ENCODE measurements at regions not wholly inside any gene's neighbourhood (a gene's known extent, or its start where the extent isn't known, plus 50 kb on each side); places are given as distances from the start of the nearest gene placed in this dataset.

DNA sequence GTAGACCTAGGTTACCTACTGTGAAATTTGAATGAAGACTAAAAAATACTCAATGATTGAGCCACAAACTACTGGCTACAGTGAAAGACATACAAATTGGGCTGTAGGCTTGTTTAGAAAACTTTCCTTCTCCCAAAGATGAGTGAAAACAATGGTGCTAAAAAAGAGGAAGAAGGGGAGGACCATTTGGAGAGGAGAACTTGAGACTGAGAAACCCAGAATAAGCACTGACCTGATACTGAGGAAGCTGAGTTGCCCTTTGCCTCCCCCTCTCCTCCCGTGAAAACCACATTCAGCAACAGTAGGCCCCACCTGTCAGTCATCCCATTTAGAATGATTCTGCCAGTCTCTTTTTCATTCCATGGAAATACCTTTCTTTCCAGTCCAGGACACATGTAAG is 484.0 kb upstream of the TGFBR2 start:
- no peak for DNase-seq

- DNase-seq = no peak
These were observed 483.2 kb upstream of the TGFBR2 start for GRCh38 chr3:30123224-30123623.

- DNase-seq = no peak
These were observed 482.6 kb upstream of the TGFBR2 start for GRCh38 chr3:30123755-30124154.

DNA sequence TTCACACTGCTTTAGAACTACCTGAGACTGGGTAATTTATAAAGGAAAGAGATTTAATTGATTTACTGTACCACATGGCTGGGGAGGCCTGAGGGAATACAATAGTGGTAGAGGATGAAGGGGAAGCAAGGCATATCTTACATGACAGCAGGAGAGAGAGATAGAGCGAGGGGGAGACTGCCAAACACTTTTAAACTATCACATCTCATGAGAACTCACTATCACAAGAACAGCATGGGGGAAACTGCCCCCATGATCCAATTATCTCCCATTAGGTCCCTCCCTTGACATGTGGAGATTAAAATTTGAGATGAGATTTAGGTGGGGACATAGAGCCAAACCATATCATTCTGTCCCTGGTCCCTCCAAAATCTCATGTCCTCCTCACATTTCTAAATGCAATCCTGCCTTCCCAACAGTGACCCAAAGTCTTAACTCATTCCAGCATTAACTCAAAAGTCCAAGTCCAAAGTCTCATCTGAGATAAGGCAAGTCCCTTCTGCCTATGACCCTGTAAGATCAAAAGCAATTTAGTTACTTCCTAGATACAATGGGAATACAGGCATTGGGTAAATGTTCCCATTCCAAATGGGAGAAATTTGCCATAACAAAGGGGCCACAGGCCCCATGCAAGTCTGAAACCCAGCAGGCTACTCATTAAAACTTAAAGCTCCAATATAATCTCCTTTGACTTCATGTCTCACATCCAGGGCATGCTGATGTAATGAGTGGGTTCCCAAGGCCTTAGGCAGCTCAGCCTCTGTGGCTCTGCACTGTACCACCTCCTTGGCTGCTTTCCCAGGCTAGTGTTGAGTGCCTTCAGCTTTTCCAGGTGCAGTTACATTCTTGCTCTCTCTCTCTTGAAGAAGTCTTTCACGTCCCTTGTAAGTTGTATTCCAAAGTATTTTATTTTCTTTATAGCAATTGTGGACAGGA is 481.7 kb upstream of the TGFBR2 start:
- no peak for DNase-seq

- no peak for DNase-seq
These were observed 476.6 kb upstream of the TGFBR2 start for GRCh38 chr3:30129765-30130164.

GRCh38 chr3:30130391-30130790 is 476.0 kb upstream of the TGFBR2 start:
- no peak for DNase-seq

DNA sequence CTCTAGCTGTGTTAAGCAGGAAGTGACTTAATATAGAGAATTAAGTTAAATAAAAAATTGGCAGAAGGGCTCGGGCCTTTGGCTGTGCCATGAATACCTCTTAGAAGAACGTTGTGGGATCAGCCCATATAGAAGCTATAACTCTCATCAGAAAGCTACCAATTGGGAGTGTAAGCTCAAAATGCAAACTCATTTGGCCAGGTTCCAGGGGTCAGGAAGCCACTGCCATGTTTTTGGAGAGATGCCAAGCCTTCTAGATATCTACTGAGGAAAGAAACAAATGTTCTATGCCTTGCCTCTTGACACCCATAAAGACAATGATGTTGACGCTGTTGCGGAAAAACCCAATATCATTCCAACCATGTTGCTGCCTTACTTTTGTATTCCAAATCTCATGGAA is 475.2 kb upstream of the TGFBR2 start:
- no peak for DNase-seq

DNA sequence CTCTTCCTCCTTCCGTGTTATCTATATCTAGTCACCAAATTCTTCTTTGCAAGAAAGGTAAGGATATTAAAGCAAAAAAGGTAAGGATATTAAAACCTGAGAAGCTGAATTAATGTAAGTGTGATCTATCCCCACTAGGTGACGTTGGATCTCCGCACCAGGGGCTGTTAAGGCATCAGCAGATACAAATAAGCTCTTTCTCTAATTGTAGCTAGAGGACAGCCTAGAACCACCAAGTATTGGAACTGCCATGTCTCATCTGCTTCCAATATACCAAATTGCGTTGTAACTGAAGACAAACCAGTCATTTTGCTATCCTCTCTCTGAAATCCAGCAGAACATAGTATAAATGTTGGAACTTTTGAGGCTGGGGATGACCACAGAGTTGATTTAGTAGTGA is 471.2 kb upstream of the TGFBR2 start:
- no peak for DNase-seq

GRCh38 chr3:30139283-30139682 is 467.1 kb upstream of the TGFBR2 start:
- no peak for DNase-seq

DNA sequence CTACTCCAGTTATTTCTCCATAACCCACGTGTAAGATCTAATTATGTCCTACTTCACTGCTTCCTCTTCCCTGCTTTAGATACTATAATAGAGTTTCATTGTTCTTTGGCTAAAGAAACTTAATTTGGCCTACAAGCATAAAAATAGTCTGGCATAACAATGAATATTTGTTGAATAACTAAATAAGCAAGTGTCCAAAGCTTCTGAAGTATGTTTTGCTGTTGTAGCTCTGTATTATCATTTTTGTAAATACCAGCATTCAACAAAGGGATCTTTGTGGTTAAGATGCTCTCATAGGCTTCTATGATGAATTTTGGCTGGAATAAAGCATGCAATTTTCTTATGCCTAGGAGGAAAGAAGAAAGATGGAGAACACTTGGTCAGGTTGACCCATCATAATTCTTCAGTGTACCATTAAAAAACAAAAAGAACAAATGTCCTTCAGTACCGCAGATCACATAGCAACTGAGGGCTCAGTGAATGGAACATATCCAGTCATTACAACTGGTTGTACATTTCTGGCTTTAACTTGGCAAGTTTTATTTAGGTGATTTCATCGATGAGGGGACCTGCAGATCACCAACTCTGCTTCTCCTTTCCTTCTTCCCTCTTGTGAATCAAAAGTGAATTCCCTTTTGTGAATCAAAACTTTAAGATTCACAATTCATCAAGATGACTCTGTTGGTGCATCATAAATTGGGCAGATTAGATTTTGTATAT is 465.9 kb upstream of the TGFBR2 start:
- DNase-seq = no peak

DNA sequence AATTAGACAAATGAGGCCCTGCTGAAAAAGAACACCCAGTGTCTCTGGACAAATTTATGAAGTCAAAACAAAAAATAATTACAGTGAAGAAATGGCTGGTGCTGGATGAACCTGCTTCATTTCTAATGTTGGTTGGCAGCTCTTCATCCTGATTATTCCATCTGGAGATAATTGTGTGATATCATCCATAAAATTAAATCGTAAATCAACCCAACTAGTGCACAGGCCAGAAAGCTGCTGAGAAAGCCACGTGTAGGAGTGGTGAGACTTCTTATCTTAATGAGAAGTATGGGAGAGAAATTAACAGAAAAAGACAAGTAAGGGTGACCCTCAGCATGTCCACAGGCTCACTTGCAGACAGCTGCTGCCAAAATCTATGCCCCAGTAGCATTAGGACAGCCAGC is 465.2 kb upstream of the TGFBR2 start:
- DNase-seq = no peak

DNA sequence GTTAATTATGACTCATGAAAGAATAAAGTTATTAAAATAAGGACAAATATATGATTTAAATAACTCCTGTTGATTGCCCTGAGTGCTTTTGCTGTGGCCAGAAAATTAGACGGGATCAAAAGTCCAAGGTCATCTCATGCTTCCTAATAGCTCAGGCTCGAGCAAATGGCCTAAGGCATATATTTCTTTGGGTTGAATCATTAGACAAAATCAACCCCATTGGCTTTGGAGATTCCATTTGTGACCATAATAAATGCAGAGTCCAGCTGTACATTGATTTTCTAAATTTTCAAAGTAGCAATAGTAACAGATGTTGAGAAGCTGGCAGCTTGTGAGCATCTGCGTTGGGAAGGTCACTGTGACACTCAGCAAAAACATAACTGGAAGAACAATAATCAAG is 464.5 kb upstream of the TGFBR2 start:
- DNase-seq = no peak

DNA sequence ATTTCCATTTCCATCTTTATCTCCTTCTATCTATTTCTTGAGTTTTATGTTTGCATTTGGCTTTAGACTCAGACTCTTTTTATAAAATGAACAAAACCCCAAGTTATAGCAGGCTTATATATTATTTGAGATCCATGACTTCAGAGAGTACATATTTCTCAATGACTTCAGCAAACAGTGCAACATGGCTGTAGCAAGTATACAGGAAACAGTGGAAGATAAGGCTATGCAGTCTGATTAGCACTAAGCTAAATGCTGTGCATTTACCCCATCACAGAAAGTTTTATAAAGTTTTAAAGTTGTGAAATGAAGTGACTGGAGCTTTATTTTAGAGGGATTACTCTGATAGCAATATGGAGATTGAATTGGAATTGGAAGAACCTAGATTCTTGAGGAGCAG is 463.5 kb upstream of the TGFBR2 start:
- DNase-seq = no peak

GRCh38 chr3:30145281-30145680 is 461.1 kb upstream of the TGFBR2 start:
- DNase-seq = no peak

- no peak for DNase-seq
These were observed 459.4 kb upstream of the TGFBR2 start for GRCh38 chr3:30146978-30147377.

GRCh38 chr3:30154853-30155252 is 451.5 kb upstream of the TGFBR2 start:
- no peak for DNase-seq

DNA sequence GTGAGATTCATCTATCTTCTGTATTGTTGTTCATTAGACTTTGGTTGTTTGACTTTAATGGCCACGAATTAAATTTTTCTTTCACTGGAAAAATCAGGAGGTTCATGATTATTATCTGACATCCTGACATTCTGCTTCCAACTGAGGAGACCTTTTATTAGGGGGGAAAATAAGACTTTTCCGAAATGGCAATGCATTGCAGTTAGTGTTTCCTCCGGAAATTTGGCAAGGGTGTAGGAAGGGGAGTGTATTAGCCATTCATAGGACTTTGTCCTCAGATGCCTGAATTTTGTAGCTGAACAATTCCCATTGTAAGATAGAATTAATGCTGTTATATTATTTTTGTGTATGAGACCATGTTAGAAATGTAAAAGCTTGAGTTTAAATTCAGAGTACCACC is 450.6 kb upstream of the TGFBR2 start:
- DNase-seq = no peak

DNA sequence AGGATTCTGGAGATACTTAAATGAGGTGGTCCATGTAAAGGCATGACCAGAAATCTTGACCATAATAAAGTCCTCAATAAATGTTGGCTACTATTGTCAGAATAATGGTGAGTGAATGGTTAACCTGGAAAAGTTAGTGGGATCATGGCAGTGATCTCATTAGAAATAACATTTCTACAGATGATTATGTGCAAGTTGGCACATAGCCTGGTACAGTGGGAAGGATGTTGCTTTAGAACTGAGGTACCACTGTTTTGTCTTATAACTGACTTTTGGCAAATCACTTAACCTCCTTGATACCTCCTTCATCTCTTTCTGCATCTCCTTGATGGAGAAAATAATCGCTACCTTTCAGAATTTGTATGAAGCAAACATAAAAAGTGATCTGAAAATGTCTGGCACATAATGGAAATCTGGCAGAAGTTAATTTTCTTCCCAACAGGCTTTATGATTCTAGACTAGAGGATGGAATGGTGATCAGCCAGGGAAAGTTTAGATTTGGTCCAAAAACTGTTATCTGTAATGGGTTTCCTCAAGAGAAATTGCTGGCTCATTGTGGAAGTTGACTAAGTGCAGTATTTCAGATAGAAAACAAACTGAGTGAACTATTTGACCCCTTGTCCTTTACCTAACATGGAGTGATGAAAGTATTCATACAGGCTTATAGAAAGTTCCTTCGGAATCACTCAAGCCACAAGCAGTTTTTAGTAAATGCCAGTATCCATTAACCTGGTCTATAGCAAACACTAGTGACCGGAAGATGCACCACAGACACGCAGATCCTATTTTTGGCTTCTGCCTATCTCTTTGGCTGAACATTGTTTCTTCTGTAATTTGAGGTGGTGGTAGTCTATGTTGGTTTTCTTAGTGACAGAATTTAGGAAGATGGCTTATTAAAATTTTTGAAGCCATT is 449.6 kb upstream of the TGFBR2 start:
- DNase-seq = no peak

DNA sequence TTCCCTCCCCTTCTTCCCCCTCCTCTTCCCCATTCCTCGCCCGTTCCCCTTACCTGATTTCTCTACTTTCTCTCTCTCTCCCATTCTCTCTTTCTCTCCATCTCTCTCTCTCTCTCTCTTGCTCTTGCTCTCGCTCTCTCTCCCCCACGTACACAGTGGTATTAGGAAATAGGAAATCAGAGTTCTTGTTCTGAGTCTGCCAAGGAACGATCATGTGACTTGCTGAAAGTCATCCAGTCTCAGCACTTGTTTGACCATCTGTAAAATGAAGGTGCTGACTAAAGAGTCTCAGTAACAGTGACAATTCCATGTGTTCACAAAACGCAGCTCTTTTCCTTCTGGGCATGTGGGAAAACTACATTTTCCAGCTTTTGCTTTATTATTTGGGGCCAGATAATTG is 445.0 kb upstream of the TGFBR2 start:
- DNase-seq = no peak

DNA sequence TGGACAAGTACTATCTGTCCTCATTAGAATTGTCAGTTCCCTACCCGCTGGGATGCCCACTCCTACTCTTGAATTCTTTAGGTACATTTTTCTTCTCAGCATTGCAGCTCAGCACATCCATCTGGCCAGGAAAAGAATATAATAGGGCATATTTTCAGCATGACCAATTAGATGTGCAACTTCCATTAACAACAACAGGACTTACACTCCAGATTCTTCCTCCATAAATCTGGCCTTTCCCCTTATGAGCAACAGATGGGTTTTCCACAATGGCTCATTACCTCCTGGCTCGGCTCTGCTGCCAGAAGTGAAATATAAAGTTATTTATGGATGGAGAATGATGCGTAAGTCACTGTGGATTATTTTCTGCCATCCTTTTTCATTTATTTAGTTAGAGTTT is 443.8 kb upstream of the TGFBR2 start:
- DNase-seq = no peak

DNA sequence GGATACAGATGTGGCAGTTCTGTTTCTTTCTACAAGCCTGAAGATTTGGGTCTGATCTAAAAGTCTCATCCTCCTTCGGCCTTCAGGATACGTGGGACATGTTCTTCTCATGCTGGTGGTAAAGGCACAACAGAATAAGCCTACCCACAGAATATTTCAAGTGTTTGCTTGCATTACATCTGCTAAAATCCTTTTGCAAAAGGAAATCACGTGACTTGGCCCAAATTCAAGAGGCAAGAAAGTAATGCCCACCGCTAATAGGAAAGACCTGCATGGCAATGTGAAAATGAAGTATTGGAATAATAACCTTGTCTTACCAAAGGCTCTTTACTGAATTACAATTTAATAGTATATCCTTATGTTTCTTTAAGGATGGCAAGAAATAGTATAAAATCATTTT is 439.9 kb upstream of the TGFBR2 start:
- no peak for DNase-seq

DNA sequence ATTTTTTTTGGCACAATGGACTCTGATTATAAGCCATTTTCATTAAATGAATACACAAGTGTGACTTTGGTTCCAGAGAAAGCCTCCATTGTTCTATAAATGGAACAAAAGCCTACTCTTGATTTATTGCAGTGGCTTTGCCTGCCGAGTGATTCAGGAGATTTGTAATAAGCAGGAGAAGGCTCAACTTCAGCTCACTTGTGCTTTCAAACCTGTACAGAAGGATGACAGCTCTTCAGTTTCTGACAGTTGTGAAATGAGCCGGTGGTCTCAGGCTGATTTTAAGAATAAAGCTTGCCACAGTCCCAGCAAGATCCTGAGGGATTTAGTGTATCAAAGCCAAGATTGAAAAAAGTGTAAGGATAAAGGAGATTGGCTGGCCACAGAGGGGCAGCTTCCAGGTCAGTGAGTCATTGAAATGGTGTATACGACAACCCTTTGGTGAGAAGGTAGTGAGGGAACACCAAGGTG is 438.8 kb upstream of the TGFBR2 start:
- no peak for DNase-seq

DNA sequence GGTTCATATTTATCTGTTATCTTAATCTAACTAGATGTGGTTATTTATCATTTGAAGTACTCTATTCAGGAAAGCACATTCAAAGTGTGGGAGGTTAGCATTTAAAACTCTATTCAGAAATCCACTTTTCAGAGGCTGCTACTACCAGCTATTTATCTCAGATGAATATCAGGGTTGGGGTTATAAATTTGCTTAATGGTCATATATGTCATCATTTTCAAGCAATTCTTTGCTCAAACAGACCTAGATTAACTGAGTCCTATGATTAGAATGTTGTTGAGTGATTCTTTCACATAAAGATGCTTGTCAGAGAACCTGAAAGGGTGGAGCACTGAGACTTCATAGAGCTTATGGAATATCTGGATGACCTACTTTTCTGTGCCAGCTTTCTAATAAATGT is 436.9 kb upstream of the TGFBR2 start:
- no peak for DNase-seq

Data from occipital lobe (tissue), 1 donor.